ENCODE measurements at regions not wholly inside any gene's neighbourhood (a gene's known extent, or its start where the extent isn't known, plus 50 kb on each side); places are given as distances from the start of the nearest gene placed in this dataset.

GRCh38 chr4:67006791-67007190 is 538.5 kb downstream of the CENPC start:
- DNase-seq = no peak
- POLR2A ChIA-PET = no interaction called here
- Mint-ChIP-seq H3K4me1 (no peaks in the 10 kb centered on the region), H3K4me3 (no peak overlapping the region), H3K9me3 (peaks cover 3 to 11% (median 4%) of the 10 kb centered on the region in 5 donors), H3K36me3 (no peaks in the 10 kb centered on the region), H3K27ac (no peak overlapping the region), H3K27me3 (no peaks in the 10 kb centered on the region)
- Histone ChIP-seq H3K27ac (ENCODE audit: low read depth, low read length) (no peak overlapping the region), H3K27me3 (ENCODE audit: insufficient read depth, low read length, poor library complexity, severe bottlenecking) (no peaks in the 10 kb centered on the region), H3K4me1 (ENCODE audit: insufficient read depth, low read length) (no peaks in the 10 kb centered on the region), H3K36me3 (ENCODE audit: insufficient read depth, low read length) (no peaks in the 10 kb centered on the region), H3K4me3 (ENCODE audit: low read length) (no peak overlapping the region), H3K9me3 (ENCODE audit: low read length) (no peaks in the 10 kb centered on the region)
- CTCF ChIA-PET = no interaction called here

DNA sequence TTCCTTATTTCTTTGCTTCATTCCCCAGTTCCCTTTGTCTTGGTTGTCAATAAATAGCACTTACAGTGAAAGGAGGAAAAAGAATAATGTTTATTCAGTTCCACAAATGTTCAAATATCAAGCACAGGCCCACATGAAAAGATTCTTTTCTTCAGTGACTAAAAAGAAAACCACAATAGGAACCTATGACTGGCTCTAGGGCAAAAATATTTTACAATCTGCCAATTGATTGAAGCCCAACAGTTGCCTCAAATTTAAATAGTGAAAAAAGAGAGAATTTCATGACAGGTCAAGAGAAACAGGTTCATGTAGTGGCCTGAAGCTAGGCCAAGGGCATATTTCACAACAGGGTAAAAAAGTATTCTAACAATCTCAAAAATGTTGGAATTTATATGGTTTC is 553.8 kb downstream of the CENPC start:
- H3K4me1 ChIP-seq (ENCODE audit: insufficient read depth, low read length) = no peaks in the 10 kb centered on the region
- ChIA-PET CTCF (no interaction called here), POLR2A (no interaction called here)
- H3K4me3 ChIP-seq (ENCODE audit: low read length) = no peak overlapping the region
- peaks cover 10 to 27% (median 23%) of the 10 kb centered on the region in 5 donors for H3K9me3 Mint-ChIP-seq
- DNase-seq = no peak
- no peaks in the 10 kb centered on the region for H3K27me3 ChIP-seq (ENCODE audit: insufficient read depth, low read length, poor library complexity, severe bottlenecking)
- H3K36me3 Mint-ChIP-seq = peaks cover 0 to 3% (median 0%) of the 10 kb centered on the region in 3 donors
- no peaks in the 10 kb centered on the region for H3K36me3 ChIP-seq (ENCODE audit: insufficient read depth, low read length)
- no peaks in the 10 kb centered on the region for H3K27me3 Mint-ChIP-seq
- H3K27ac Mint-ChIP-seq = no peak overlapping the region
- H3K27ac ChIP-seq (ENCODE audit: low read depth, low read length) = no peak overlapping the region
- H3K4me1 Mint-ChIP-seq = no peaks in the 10 kb centered on the region
- no peaks in the 10 kb centered on the region for H3K9me3 ChIP-seq (ENCODE audit: low read length)
- H3K4me3 Mint-ChIP-seq = no peak overlapping the region

DNA sequence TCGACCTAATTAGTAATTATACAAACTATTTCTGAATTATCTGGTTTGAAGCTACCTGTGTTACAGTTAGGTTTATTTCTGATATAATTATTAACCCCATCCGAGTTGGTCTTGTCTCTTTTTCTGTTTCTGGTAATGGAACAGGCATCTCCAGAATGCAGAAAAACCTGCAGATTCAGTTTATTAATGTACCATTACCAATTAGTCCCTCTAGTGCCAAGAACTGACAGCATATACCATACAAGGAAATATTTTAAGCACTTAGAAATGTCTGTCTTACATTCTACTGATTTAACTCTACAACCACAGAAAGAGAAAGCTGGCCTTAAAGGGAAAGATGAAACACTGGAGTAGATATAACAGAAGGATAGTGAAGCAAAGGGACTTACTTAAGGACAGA is 570.6 kb downstream of the CENPC start:
- no peaks in the 10 kb centered on the region for H3K9me3 ChIP-seq (ENCODE audit: low read length)
- H3K9me3 Mint-ChIP-seq = peaks cover 0 to 30% (median 5%) of the 10 kb centered on the region in 5 donors
- no peaks in the 10 kb centered on the region for H3K27me3 Mint-ChIP-seq
- CTCF ChIA-PET = no interaction called here
- no peak for DNase-seq
- no peaks in the 10 kb centered on the region for H3K27me3 ChIP-seq (ENCODE audit: insufficient read depth, low read length, poor library complexity, severe bottlenecking)
- H3K4me3 Mint-ChIP-seq = no peak overlapping the region
- H3K4me1 ChIP-seq (ENCODE audit: insufficient read depth, low read length) = no peaks in the 10 kb centered on the region
- no peaks in the 10 kb centered on the region for H3K4me1 Mint-ChIP-seq
- H3K27ac Mint-ChIP-seq = no peak overlapping the region
- no peak overlapping the region for H3K4me3 ChIP-seq (ENCODE audit: low read length)
- no peak overlapping the region for H3K27ac ChIP-seq (ENCODE audit: low read depth, low read length)
- H3K36me3 ChIP-seq (ENCODE audit: insufficient read depth, low read length) = no peaks in the 10 kb centered on the region
- H3K36me3 Mint-ChIP-seq = no peaks in the 10 kb centered on the region
- POLR2A ChIA-PET = no interaction called here

DNA sequence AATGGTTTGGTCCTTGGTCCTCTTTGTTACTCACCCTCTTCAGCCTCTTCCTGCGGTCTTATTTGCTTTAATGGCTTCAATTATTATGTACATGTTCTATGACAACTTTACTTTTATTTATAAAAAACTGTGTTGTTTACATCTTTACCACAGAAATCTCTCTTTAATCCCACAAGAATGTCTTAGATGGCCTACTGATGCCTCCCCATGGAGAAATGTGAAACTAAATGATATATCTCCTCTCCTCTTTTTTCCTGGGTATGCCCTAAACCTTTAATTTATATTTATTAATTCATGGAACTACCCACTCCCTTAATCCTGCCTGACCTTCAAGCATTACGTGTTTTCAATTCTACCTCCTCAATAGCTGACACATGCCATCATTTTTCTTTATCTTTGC is 573.2 kb downstream of the CENPC start:
- Histone ChIP-seq H3K36me3 (ENCODE audit: insufficient read depth, low read length) (no peaks in the 10 kb centered on the region), H3K9me3 (ENCODE audit: low read length) (no peaks in the 10 kb centered on the region), H3K4me1 (ENCODE audit: insufficient read depth, low read length) (no peaks in the 10 kb centered on the region), H3K27me3 (ENCODE audit: insufficient read depth, low read length, poor library complexity, severe bottlenecking) (no peaks in the 10 kb centered on the region), H3K27ac (ENCODE audit: low read depth, low read length) (no peak overlapping the region), H3K4me3 (ENCODE audit: low read length) (no peak overlapping the region)
- no peak overlapping the region for H3K27ac Mint-ChIP-seq
- ChIA-PET POLR2A (no interaction called here), CTCF (no interaction called here)
- no peaks in the 10 kb centered on the region for H3K27me3 Mint-ChIP-seq
- no peak for DNase-seq
- H3K9me3 Mint-ChIP-seq = peaks cover 0 to 30% (median 5%) of the 10 kb centered on the region in 5 donors
- no peaks in the 10 kb centered on the region for H3K36me3 Mint-ChIP-seq
- no peaks in the 10 kb centered on the region for H3K4me1 Mint-ChIP-seq
- no peak overlapping the region for H3K4me3 Mint-ChIP-seq

GRCh38 chr4:66964467-66964866 is 580.8 kb downstream of the CENPC start:
- Histone ChIP-seq H3K27me3 (ENCODE audit: insufficient read depth, low read length, poor library complexity, severe bottlenecking) (no peaks in the 10 kb centered on the region), H3K27ac (ENCODE audit: low read depth, low read length) (no peak overlapping the region), H3K4me1 (ENCODE audit: insufficient read depth, low read length) (no peaks in the 10 kb centered on the region), H3K4me3 (ENCODE audit: low read length) (no peak overlapping the region), H3K9me3 (ENCODE audit: low read length) (no peaks in the 10 kb centered on the region), H3K36me3 (ENCODE audit: insufficient read depth, low read length) (no peaks in the 10 kb centered on the region)
- Mint-ChIP-seq H3K27ac (no peak overlapping the region), H3K9me3 (peaks cover 0 to 12% (median 5%) of the 10 kb centered on the region in 5 donors), H3K4me1 (no peaks in the 10 kb centered on the region), H3K27me3 (no peaks in the 10 kb centered on the region), H3K4me3 (no peak overlapping the region), H3K36me3 (no peaks in the 10 kb centered on the region)
- DNase-seq = no peak
- ChIA-PET POLR2A (no interaction called here), CTCF (no interaction called here)

GRCh38 chr4:66963084-66963483 is 582.2 kb downstream of the CENPC start:
- Mint-ChIP-seq H3K36me3 (no peaks in the 10 kb centered on the region), H3K4me1 (no peaks in the 10 kb centered on the region), H3K27ac (no peak overlapping the region), H3K9me3 (peaks cover 0 to 12% (median 7%) of the 10 kb centered on the region in 5 donors), H3K4me3 (no peak overlapping the region), H3K27me3 (no peaks in the 10 kb centered on the region)
- H3K27ac ChIP-seq (ENCODE audit: low read depth, low read length) = no peak overlapping the region
- DNase-seq = no peak
- POLR2A ChIA-PET = no interaction called here
- CTCF ChIA-PET = no interaction called here
- H3K27me3 ChIP-seq (ENCODE audit: insufficient read depth, low read length, poor library complexity, severe bottlenecking) = no peaks in the 10 kb centered on the region
- no peaks in the 10 kb centered on the region for H3K36me3 ChIP-seq (ENCODE audit: insufficient read depth, low read length)
- H3K9me3 ChIP-seq (ENCODE audit: low read length) = no peaks in the 10 kb centered on the region
- no peak overlapping the region for H3K4me3 ChIP-seq (ENCODE audit: low read length)
- H3K4me1 ChIP-seq (ENCODE audit: insufficient read depth, low read length) = no peaks in the 10 kb centered on the region

GRCh38 chr4:66959207-66959606 is 586.1 kb downstream of the CENPC start:
- Histone ChIP-seq H3K4me1 (ENCODE audit: insufficient read depth, low read length) (no peaks in the 10 kb centered on the region), H3K27ac (ENCODE audit: low read depth, low read length) (no peak overlapping the region), H3K4me3 (ENCODE audit: low read length) (no peak overlapping the region), H3K9me3 (ENCODE audit: low read length) (no peaks in the 10 kb centered on the region), H3K36me3 (ENCODE audit: insufficient read depth, low read length) (no peaks in the 10 kb centered on the region), H3K27me3 (ENCODE audit: insufficient read depth, low read length, poor library complexity, severe bottlenecking) (no peaks in the 10 kb centered on the region)
- Mint-ChIP-seq H3K4me3 (no peak overlapping the region), H3K4me1 (no peaks in the 10 kb centered on the region), H3K36me3 (no peaks in the 10 kb centered on the region), H3K27me3 (no peaks in the 10 kb centered on the region), H3K27ac (no peak overlapping the region), H3K9me3 (peaks cover 2 to 12% (median 7%) of the 10 kb centered on the region in 5 donors)
- DNase-seq = no peak
- POLR2A ChIA-PET = no interaction called here
- CTCF ChIA-PET = no interaction called here

DNA sequence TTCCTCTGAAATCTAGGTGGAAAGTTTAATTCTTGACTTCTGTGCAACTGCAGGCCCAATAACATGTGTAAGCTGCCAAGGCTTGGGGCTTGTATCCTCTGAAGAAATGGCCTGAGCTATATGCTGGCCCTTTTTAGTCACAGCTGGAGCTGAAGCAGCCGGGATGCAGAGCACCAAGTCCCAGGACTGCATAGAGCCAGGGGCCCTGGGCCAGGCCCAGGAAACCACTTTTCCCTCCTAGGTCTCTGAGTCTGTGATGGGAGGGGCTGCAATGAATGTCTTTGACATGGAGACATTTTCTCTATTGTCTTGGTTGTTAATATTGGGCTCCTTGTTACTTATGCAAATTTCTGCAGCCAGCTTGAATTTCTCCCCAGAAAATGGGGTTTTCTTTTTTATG is 588.5 kb downstream of the CENPC start:
- H3K27ac ChIP-seq (ENCODE audit: low read depth, low read length) = no peak overlapping the region
- H3K4me1 ChIP-seq (ENCODE audit: insufficient read depth, low read length) = no peaks in the 10 kb centered on the region
- Mint-ChIP-seq H3K4me1 (no peaks in the 10 kb centered on the region), H3K27me3 (no peaks in the 10 kb centered on the region), H3K27ac (no peak overlapping the region), H3K4me3 (no peak overlapping the region), H3K36me3 (no peaks in the 10 kb centered on the region), H3K9me3 (peaks cover 7 to 13% (median 9%) of the 10 kb centered on the region in 5 donors)
- H3K36me3 ChIP-seq (ENCODE audit: insufficient read depth, low read length) = no peaks in the 10 kb centered on the region
- CTCF ChIA-PET = no interaction called here
- H3K9me3 ChIP-seq (ENCODE audit: low read length) = no peaks in the 10 kb centered on the region
- no peak overlapping the region for H3K4me3 ChIP-seq (ENCODE audit: low read length)
- no peak for DNase-seq
- no peaks in the 10 kb centered on the region for H3K27me3 ChIP-seq (ENCODE audit: insufficient read depth, low read length, poor library complexity, severe bottlenecking)
- POLR2A ChIA-PET = no interaction called here

GRCh38 chr4:66956426-66956825 is 588.9 kb downstream of the CENPC start:
- H3K4me1 ChIP-seq (ENCODE audit: insufficient read depth, low read length) = no peaks in the 10 kb centered on the region
- H3K4me3 ChIP-seq (ENCODE audit: low read length) = no peak overlapping the region
- ChIA-PET CTCF (no interaction called here), POLR2A (no interaction called here)
- no peaks in the 10 kb centered on the region for H3K27me3 Mint-ChIP-seq
- no peak overlapping the region for H3K4me3 Mint-ChIP-seq
- H3K27ac ChIP-seq (ENCODE audit: low read depth, low read length) = no peak overlapping the region
- no peak overlapping the region for H3K27ac Mint-ChIP-seq
- H3K9me3 Mint-ChIP-seq = peaks cover 7 to 14% (median 9%) of the 10 kb centered on the region in 5 donors
- H3K27me3 ChIP-seq (ENCODE audit: insufficient read depth, low read length, poor library complexity, severe bottlenecking) = no peaks in the 10 kb centered on the region
- no peaks in the 10 kb centered on the region for H3K36me3 Mint-ChIP-seq
- H3K9me3 ChIP-seq (ENCODE audit: low read length) = no peaks in the 10 kb centered on the region
- DNase-seq = no peak
- H3K36me3 ChIP-seq (ENCODE audit: insufficient read depth, low read length) = no peaks in the 10 kb centered on the region
- H3K4me1 Mint-ChIP-seq = no peaks in the 10 kb centered on the region

Data from CD8-positive, alpha-beta memory T cell (primary cell).